ENCODE measurements at regions not wholly inside any gene's neighbourhood (a gene's known extent, or its start where the extent isn't known, plus 50 kb on each side); places are given as distances from the start of the nearest gene placed in this dataset.

GRCh38 chr2:2701813-2702212 lies 370.7 kb upstream of the MYT1L start:
- no peak overlapping the region for H3K4me3 ChIP-seq
- no peaks in the 10 kb centered on the region for H3K4me1 ChIP-seq
- DNase-seq (no peak), ATAC-seq (ENCODE audit: low FRiP score in 2 of 2) (no peak)
- no peaks in the 10 kb centered on the region for H3K36me3 ChIP-seq
- no peak for TF ChIP-seq EP300 (IDR thresholded peaks at IDR 0.05)
- TF ChIP-seq POLR2AphosphoS5 (IDR thresholded peaks at IDR 0.05) = no peak
- TF ChIP-seq CTCF (IDR thresholded peaks at IDR 0.05) = no peak
- TF ChIP-seq POLR2A (IDR thresholded peaks at IDR 0.05) = no peak
- WGBS, 2 donors = 73 to 80% methylated on average over 3 to 8 of the region's 8 CpGs
- H3K27me3 ChIP-seq = no peaks in the 10 kb centered on the region
- H3K9me3 ChIP-seq = no peaks in the 10 kb centered on the region
- no peak overlapping the region for H3K27ac ChIP-seq

GRCh38 chr2:2701176-2701781 lies 370.2 kb upstream of the MYT1L start:
- Histone ChIP-seq H3K9me3 (no peaks in the 10 kb centered on the region), H3K4me1 (no peaks in the 10 kb centered on the region), H3K27me3 (no peaks in the 10 kb centered on the region), H3K4me3 (no peak overlapping the region), H3K27ac (no peak overlapping the region), H3K36me3 (no peaks in the 10 kb centered on the region)
- DNase-seq (no peak), ATAC-seq (ENCODE audit: low FRiP score in 2 of 2) (no peak)
- 78 to 83% methylated on average over 22 of the region's 22 CpGs for WGBS, 2 donors
- TF ChIP-seq POLR2AphosphoS5 (IDR thresholded peaks at IDR 0.05) (no peak), EP300 (IDR thresholded peaks at IDR 0.05) (no peak), CTCF (IDR thresholded peaks at IDR 0.05) (no peak), POLR2A (IDR thresholded peaks at IDR 0.05) (no peak)

GRCh38 chr2:2699121-2699505 lies 368.0 kb upstream of the MYT1L start:
- Histone ChIP-seq H3K36me3 (no peaks in the 10 kb centered on the region), H3K27ac (no peak overlapping the region), H3K27me3 (no peaks in the 10 kb centered on the region), H3K4me3 (no peak overlapping the region), H3K4me1 (no peaks in the 10 kb centered on the region), H3K9me3 (no peaks in the 10 kb centered on the region)
- DNase-seq (no peak), ATAC-seq (ENCODE audit: low FRiP score in 2 of 2) (no peak)
- no peak for TF ChIP-seq EP300 (IDR thresholded peaks at IDR 0.05)
- no peak for TF ChIP-seq POLR2A (IDR thresholded peaks at IDR 0.05)
- no peak for TF ChIP-seq CTCF (IDR thresholded peaks at IDR 0.05)
- no peak for TF ChIP-seq POLR2AphosphoS5 (IDR thresholded peaks at IDR 0.05)
- WGBS, 2 donors = 59 to 69% methylated on average over 9 of the region's 9 CpGs

GRCh38 chr2:2698182-2699120 lies 367.4 kb upstream of the MYT1L start:
- H3K36me3 ChIP-seq = no peaks in the 10 kb centered on the region
- ATAC-seq (ENCODE audit: low FRiP score in 2 of 2) (no peak), DNase-seq (peak in 1 of 2 donors; percentile 44)
- no peaks in the 10 kb centered on the region for H3K4me1 ChIP-seq
- H3K4me3 ChIP-seq = no peak overlapping the region
- no peaks in the 10 kb centered on the region for H3K9me3 ChIP-seq
- 74 to 76% methylated on average over 13 to 24 of the region's 24 CpGs for WGBS, 2 donors
- TF ChIP-seq EP300 (IDR thresholded peaks at IDR 0.05) = no peak
- TF ChIP-seq POLR2A (IDR thresholded peaks at IDR 0.05) = no peak
- TF ChIP-seq CTCF (IDR thresholded peaks at IDR 0.05) = no peak
- TF ChIP-seq POLR2AphosphoS5 (IDR thresholded peaks at IDR 0.05) = no peak
- no peaks in the 10 kb centered on the region for H3K27me3 ChIP-seq
- no peak overlapping the region for H3K27ac ChIP-seq
